ENCODE measurements at regions not wholly inside any gene's neighbourhood (a gene's known extent, or its start where the extent isn't known, plus 50 kb on each side); places are given as distances from the start of the nearest gene placed in this dataset.

GRCh38 chr5:57063773-57064172 lies 110.1 kb upstream of the GPBP1 start:
- Histone ChIP-seq H3K4me3 (no peak overlapping the region), H3K27ac (no peak overlapping the region), H3K36me3 (no peaks in the 10 kb centered on the region), H3K4me1 (no peaks in the 10 kb centered on the region), H3K27me3 (peaks cover 0 to 5% (median 0%) of the 10 kb centered on the region in 7 donors), H3K9me3 (peaks cover 0 to 5% (median 0%) of the 10 kb centered on the region in 11 donors)
- ATAC-seq, result no peak
- intact Hi-C loops (cut with DNase I), result no loop called here
- DNase-seq, result no peak
- 86 to 87% methylated on average over 2 of the region's 2 CpGs for WGBS, 2 donors
- TF ChIP-seq CTCF (IDR thresholded peaks at IDR 0.05), result no peak

GRCh38 chr5:57066924-57067596 lies 106.8 kb upstream of the GPBP1 start:
- Histone ChIP-seq H3K36me3 (no peaks in the 10 kb centered on the region), H3K27ac (no peak overlapping the region), H3K9me3 (peaks cover 0 to 14% (median 0%) of the 10 kb centered on the region in 11 donors), H3K4me3 (no peak overlapping the region), H3K4me1 (no peaks in the 10 kb centered on the region), H3K27me3 (peaks cover 0 to 5% (median 0%) of the 10 kb centered on the region in 7 donors)
- 84 to 88% methylated on average over 6 of the region's 6 CpGs for WGBS, 2 donors
- DNase-seq (no peak), ATAC-seq (no peak)
- TF ChIP-seq CTCF (IDR thresholded peaks at IDR 0.05), result no peak
- intact Hi-C loops (cut with DNase I), result no loop called here

- DNase-seq, result no peak
- Histone ChIP-seq H3K4me3 (no peak overlapping the region), H3K9me3 (peaks cover 0 to 14% (median 0%) of the 10 kb centered on the region in 11 donors), H3K27me3 (peaks cover 0 to 5% (median 0%) of the 10 kb centered on the region in 7 donors), H3K36me3 (no peaks in the 10 kb centered on the region), H3K4me1 (no peaks in the 10 kb centered on the region), H3K27ac (no peak overlapping the region)
- TF ChIP-seq CTCF (IDR thresholded peaks at IDR 0.05), result no peak
- intact Hi-C loops (cut with DNase I), result no loop called here
- no peak for ATAC-seq
Measured at GRCh38 chr5:57067597-57067924, 106.3 kb upstream of the GPBP1 start.

- no peaks in the 10 kb centered on the region for H3K36me3 ChIP-seq
- intact Hi-C loops (cut with DNase I), result no loop called here
- peaks cover 0 to 14% (median 0%) of the 10 kb centered on the region in 11 donors for H3K9me3 ChIP-seq
- no peak for TF ChIP-seq CTCF (IDR thresholded peaks at IDR 0.05)
- 85 to 87% methylated on average over 6 of the region's 6 CpGs for WGBS, 2 donors
- H3K4me1 ChIP-seq, result no peaks in the 10 kb centered on the region
- no peak for ATAC-seq
- peaks cover 0 to 5% (median 0%) of the 10 kb centered on the region in 7 donors for H3K27me3 ChIP-seq
- no peak overlapping the region for H3K4me3 ChIP-seq
- DNase-seq, result no peak
- no peak overlapping the region for H3K27ac ChIP-seq
Measured at GRCh38 chr5:57069115-57069835, 104.6 kb upstream of the GPBP1 start.

Data from heart right ventricle (tissue), 16 donors.